Mucosa of rectum (tissue), 2 donors: ENCODE measurements at regions not wholly inside any gene's neighbourhood (a gene's known extent, or its start where the extent isn't known, plus 50 kb on each side); places are given as distances from the start of the nearest gene placed in this dataset.
"Not testable (repeated sequence)": the region's sequence is repeated elsewhere in the genome, so short reads cannot be mapped to it uniquely, and the experiment has no call there.

ENCODE experiments used
- H3K27ac ChIP-seq, 2 donors: one replicate each; pipeline ENCODE4 v1.7.0; 2013; ENCODE audit warnings: inconsistent platforms in 2 of 2, low read depth in 2 of 2, low read length in 2 of 2
- H3K27me3 ChIP-seq, 2 donors: one replicate each; pipeline ENCODE4 v1.7.0; 2013; ENCODE audit warnings: low read length in 2 of 2; ENCODE audit not compliant: control insufficient read depth in 2 of 2, insufficient read depth in 2 of 2
- H3K36me3 ChIP-seq, 2 donors: one replicate each; pipeline ENCODE4 v1.7.0; 2013; ENCODE audit warnings: low read length in 2 of 2; ENCODE audit not compliant: control insufficient read depth in 2 of 2, insufficient read depth in 2 of 2
- H3K4me1 ChIP-seq, 2 donors: one replicate each; pipeline ENCODE4 v1.7.0; 2013; ENCODE audit warnings: low read length in 2 of 2, mild to moderate bottlenecking in 1 of 2; ENCODE audit not compliant: control insufficient read depth in 2 of 2, insufficient read depth in 2 of 2
- H3K4me3 ChIP-seq, 2 donors: one replicate each; pipeline ENCODE4 v1.7.0; 2013; ENCODE audit warnings: low read length in 2 of 2
- H3K9ac ChIP-seq, 2 donors: one replicate each; pipeline ENCODE4 v1.7.0; 2013; ENCODE audit warnings: low read length in 2 of 2, low read depth in 1 of 2, mild to moderate bottlenecking in 1 of 2
- H3K9me3 ChIP-seq, 2 donors: one replicate each; pipeline ENCODE4 v1.7.0; 2013; ENCODE audit warnings: low read length in 2 of 2; ENCODE audit not compliant: control insufficient read depth in 2 of 2
- donor health status: healthy.
- donor health status: Normal muscosa, but diverticular disease.

DNA sequence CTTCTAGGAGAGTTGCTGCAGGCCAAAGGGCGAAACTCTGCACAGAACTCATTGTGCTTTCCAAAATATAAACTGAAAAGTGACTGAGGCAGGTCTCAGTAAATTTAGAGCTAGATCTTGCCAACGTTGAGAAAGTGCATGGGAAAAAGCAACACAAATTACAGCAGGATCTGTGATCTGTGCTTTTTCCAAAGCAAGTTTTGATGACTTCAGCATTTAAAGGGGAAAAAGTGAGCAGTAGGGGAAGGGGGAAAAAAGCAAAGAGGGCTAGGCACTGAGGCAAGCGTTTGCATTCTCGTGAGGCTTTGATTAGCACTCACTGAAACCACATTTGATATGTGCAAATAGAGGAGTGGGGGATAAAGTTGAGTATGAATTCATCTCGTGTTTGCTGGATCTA lies 351.5 kb upstream of the NPAP1 start:
- not testable (repeated sequence) for H3K36me3 ChIP-seq, H3K4me3 ChIP-seq, H3K9ac ChIP-seq, H3K9me3 ChIP-seq, H3K4me1 ChIP-seq, H3K27me3 ChIP-seq, H3K27ac ChIP-seq

DNA sequence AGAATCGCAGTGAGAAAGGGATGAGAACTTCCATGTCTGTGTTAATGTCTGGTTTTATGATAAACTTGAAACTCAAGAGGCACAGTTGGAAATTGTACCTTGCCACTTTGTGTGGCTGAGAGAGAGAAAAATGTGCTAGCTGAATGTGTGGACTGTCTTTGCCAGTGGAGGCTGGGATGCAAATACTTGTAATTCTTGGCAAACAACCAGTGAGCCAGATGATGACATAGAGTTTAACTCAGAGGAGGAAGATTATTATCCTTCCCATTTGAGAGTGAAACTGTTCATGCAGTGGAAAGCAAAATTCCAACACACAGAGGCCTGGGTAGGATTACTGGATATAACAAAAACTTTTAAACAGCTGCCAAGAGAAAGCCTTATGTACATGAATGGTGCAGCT lies 349.1 kb upstream of the NPAP1 start:
- not testable (repeated sequence) for H3K9me3 ChIP-seq, H3K9ac ChIP-seq, H3K4me3 ChIP-seq, H3K36me3 ChIP-seq, H3K27ac ChIP-seq, H3K4me1 ChIP-seq, H3K27me3 ChIP-seq

DNA sequence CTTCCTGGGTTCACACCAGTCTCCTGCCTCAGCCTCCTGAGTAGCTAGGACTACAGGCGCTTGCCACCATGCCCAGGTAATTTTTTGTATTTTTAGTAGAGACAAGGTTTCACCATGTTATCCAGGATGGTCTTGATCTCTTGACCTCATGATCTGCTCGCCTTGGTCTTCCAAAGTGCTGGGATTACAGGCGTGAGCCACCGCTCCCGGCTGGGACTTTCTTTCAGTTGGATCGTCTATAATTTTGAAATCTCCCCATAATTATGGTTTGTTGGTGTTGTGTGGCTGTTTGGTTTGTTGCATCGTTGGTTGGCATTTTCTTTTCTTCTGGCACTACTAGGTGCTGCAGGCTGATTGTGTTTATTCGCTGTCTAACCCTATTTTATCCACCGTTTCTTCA lies 343.6 kb upstream of the NPAP1 start:
- not testable (repeated sequence) for H3K4me3 ChIP-seq, H3K27me3 ChIP-seq, H3K36me3 ChIP-seq, H3K9ac ChIP-seq, H3K4me1 ChIP-seq, H3K27ac ChIP-seq, H3K9me3 ChIP-seq

DNA sequence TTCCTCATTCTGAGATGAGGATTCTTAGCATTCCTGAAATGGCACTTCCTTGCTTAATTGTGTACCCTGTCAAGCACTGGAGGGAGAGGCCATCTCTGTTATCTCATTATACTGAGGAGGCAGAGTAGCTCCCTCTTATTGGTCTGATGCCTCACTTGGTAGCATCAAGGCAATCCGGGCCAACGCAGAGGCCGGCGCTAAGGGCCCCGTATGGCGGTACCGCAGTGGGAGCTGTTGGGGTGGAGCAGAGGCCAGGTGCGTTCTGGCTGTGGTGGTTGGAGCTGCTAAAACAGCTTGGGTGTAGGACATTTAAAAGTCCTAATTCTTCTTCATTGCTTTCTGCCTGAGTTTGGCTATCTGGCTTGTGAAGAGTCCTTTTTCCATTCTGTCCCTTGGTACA lies 333.7 kb upstream of the NPAP1 start:
- H3K4me1 ChIP-seq, H3K36me3 ChIP-seq, H3K4me3 ChIP-seq, H3K27me3 ChIP-seq, H3K27ac ChIP-seq, H3K9me3 ChIP-seq, H3K9ac ChIP-seq: not testable (repeated sequence)

DNA sequence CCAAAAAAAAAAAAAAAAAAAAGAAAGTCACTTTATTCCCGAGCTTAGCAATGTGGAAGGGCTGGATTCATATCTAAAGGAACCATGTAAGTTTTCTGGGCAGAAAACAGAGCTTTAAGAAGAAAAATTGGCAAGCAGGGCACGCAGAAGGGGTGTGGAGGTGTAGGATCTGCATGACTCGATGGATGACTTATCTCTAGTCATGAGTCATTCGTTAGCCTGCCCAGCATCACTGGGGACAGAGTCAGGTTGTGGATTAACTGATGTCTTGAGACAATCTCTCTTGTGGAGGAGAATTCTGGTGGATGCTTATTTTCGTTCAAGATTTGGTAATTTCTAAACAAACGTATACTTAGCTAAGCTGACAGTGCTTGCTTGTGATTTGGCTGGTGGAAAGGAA lies 322.8 kb upstream of the NPAP1 start:
- not testable (repeated sequence) for H3K9me3 ChIP-seq

DNA sequence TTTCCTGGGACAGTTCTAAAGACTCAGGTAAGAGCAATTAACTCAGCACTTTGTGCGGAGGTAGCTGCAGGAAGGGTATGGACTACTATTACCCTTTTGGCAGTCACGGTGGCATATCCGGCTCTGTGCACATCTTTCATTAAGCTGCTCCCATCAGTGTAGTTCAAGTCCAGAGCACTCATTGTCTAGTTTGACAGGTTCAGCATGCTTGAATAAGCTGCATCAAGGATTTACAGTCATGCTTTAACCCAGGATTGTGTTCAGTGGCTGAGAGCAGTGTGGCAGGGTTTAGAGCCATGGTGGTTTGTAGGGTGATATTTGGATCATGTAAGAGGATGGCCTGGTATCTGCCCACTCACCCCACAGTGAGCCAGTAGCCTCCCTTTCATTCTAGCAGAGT lies 294.5 kb upstream of the NPAP1 start:
- not testable (repeated sequence) for H3K4me3 ChIP-seq, H3K9me3 ChIP-seq, H3K27me3 ChIP-seq, H3K27ac ChIP-seq, H3K4me1 ChIP-seq, H3K36me3 ChIP-seq, H3K9ac ChIP-seq

More for the DNA sequence above, 322.8 kb upstream of the NPAP1 start:
- not testable (repeated sequence) for H3K4me1 ChIP-seq, H3K9ac ChIP-seq, H3K27ac ChIP-seq, H3K27me3 ChIP-seq, H3K36me3 ChIP-seq, H3K4me3 ChIP-seq

DNA sequence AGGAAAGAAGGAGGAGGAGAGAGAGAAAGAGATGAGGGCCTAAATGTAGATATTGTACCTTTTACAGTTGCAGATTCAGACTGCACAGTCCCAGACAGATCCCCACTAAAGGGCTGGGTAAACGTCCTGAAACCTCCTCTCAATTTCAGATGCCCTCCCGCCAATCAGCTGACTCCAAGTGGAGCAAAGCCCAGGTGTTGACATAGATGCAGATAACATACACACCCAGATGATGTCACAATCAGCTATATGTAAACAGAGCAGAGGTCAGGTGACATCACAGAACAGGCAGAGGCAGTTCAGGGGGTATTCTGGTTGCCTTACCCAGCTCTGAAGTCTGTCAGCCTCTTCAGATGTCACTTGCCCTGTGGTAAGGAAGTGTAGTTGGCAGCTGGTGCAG lies 290.3 kb upstream of the NPAP1 start:
- not testable (repeated sequence) for H3K27ac ChIP-seq, H3K4me1 ChIP-seq, H3K27me3 ChIP-seq, H3K9ac ChIP-seq, H3K4me3 ChIP-seq, H3K9me3 ChIP-seq, H3K36me3 ChIP-seq

DNA sequence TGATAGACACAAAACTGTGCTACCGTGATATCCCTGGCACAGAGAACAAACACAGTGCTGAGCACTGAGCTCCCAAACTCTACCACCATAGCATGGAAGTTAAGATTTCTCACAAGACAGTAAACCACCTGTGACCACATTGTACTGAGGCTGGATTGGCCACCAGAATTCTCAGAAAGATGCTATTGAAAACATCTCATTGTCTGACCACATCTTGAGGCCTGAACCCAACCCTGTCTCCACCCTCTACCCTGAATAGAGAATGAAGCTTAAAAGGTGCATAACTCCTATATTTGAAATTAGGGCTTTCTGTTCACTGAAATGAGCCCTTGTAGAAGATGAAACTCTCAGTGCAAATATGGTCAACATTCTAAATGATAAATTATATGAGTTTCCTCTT lies 281.3 kb upstream of the NPAP1 start:
- Histone ChIP-seq H3K4me3 (no peak overlapping the region), H3K9me3 (no peaks in the 10 kb centered on the region), H3K27ac (no peak overlapping the region), H3K9ac (no peak overlapping the region), H3K36me3 (no peaks in the 10 kb centered on the region), H3K27me3 (no peaks in the 10 kb centered on the region), H3K4me1 (no peaks in the 10 kb centered on the region)

DNA sequence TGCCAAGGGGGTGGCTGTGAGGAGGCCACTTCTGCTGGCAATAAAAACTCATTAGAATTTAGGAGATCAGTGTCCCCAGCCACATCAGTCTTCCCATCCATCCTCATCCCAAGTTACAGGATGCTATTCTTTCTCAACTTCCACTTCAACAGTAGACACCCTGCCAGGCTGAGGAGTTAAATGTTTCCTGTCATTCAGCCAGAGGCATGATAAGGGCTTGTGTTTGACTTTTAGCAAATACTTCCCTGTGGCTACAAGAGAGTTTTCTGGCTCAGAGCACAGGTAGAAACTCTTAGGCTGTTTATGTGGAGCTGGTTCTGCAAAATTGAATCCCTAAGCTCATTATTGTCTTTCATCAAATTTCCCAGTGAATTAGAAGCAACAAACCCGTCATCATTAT lies 262.9 kb upstream of the NPAP1 start:
- not testable (repeated sequence) for H3K9me3 ChIP-seq, H3K27me3 ChIP-seq, H3K9ac ChIP-seq, H3K27ac ChIP-seq, H3K4me1 ChIP-seq, H3K36me3 ChIP-seq, H3K4me3 ChIP-seq

- not testable (repeated sequence) for H3K36me3 ChIP-seq, H3K4me1 ChIP-seq, H3K9ac ChIP-seq, H3K27ac ChIP-seq, H3K27me3 ChIP-seq, H3K9me3 ChIP-seq, H3K4me3 ChIP-seq
Observed at GRCh38 chr15:24426286-24427054, 249.1 kb upstream of the NPAP1 start.

DNA sequence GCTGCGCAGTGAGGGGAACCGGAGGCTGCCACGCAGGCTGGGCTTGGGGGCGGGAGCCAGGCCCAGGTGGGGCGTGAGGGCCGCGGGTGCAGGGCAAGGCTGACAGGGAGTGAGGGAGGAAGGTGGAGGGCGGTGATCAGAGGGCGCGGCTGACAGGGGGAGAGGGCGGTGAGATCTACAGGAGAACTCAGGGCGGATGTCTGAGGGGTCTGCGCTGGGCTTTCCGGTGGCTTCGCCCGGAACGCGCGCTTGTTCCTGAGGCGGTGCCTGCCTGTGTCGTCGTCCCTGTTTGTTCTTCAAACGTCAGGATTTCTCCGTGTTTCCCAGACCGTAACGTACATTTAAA lies 248.5 kb upstream of the NPAP1 start:
- not testable (repeated sequence) for H3K4me1 ChIP-seq, H3K4me3 ChIP-seq, H3K27me3 ChIP-seq, H3K9ac ChIP-seq, H3K9me3 ChIP-seq, H3K27ac ChIP-seq, H3K36me3 ChIP-seq
